GM12878 (cell line): ENCODE measurements at regions not wholly inside any gene's neighbourhood (a gene's known extent, or its start where the extent isn't known, plus 50 kb on each side); places are given as distances from the start of the nearest gene placed in this dataset.

Experiments used
- ATAC-seq: fragments of 200-7000 bp; cut with Tn5 transposase; 3 replicates; pipeline ENCODE4 v1.9.1; 2020; ENCODE audit warnings: mild to moderate bottlenecking, moderate library complexity
- BruUV-seq: library from RNA; stranded (reverse); fragments of 400-500 nt; replicated peaks from 2 replicates; lab custom pipeline; 2021; lab: Mats Ljungman, UMichigan
- CTCF ChIA-PET: fragments of 300-600 bp; sonication (Branson Sonifier 250); formaldehyde crosslinking; extraction: SDS; loops from one replicate; lab custom pipeline; 2021; ENCODE audit warnings: inconsistent platforms; lab: Yijun Ruan, JAX
- POLR2A ChIA-PET: fragments of 350-600 bp; formaldehyde crosslinking; extraction: SDS; loops from one replicate; lab custom pipeline; 2021; ENCODE audit warnings: inconsistent platforms; lab: Charles Lee
- RAD21 ChIA-PET: fragments of 300-600 bp; sonication (Branson Sonifier 250); formaldehyde crosslinking; loops from one replicate; lab custom pipeline; 2023; ENCODE audit warnings: antibody characterized with exemption; ENCODE audit not compliant: unreplicated experiment; lab: Charles Lee
- SMC1A ChIA-PET: fragments of 300-600 bp; sonication (Branson Sonifier 250); formaldehyde crosslinking; loops from one replicate; lab custom pipeline; 2023; ENCODE audit not compliant: unreplicated experiment, uncharacterized antibody; lab: Charles Lee
- DNase-seq: peaks from one replicate; pipeline ENCODE4 v3.0.0-alpha.2; 2011; ENCODE audit warnings: low read depth, low spot score
- FAIRE-seq: peaks from 3 replicates; lab custom pipeline; 2011; peaks lifted over from hg19 to GRCh38; lab: Jason Lieb, UNC
- H2AFZ ChIP-seq: 2 replicates; pipeline ENCODE4 v1.6.0; 2011; ENCODE audit warnings: low read depth, low read length, control low read depth; ENCODE audit not compliant: control insufficient read depth
- H3K27ac ChIP-seq: 2 replicates; pipeline ENCODE4 v1.5.1; 2011; ENCODE audit warnings: control low read depth; ENCODE audit not compliant: control insufficient read depth, insufficient read depth
- H3K27me3 ChIP-seq, 2 experiments: replicated peaks in 1 of 2; 2 replicates each; pipeline versions ENCODE4 v1.6.0 to v1.6.1; 2011; ENCODE audit warnings: low read length in 1 of 2; ENCODE audit not compliant: control insufficient read depth in 2 of 2, insufficient read depth in 2 of 2
- H3K36me3 ChIP-seq, 2 experiments: 2 replicates each; pipeline ENCODE4 v1.5.1; 2011; ENCODE audit warnings: low read length in 1 of 2; ENCODE audit not compliant: control insufficient read depth in 2 of 2, insufficient read depth in 2 of 2
- H3K4me1 ChIP-seq: 2 replicates; pipeline ENCODE4 v1.6.1; 2011; ENCODE audit warnings: mild to moderate bottlenecking, low read length, moderate library complexity, mixed read lengths; ENCODE audit not compliant: control insufficient read depth, insufficient read depth
- H3K4me2 ChIP-seq: 2 replicates; pipeline ENCODE4 v1.6.0; 2011; ENCODE audit warnings: control low read depth; ENCODE audit not compliant: control insufficient read depth, insufficient read depth
- H3K4me3 ChIP-seq: fragments of 200-600 bp; sonication (generic); 2 replicates; pipeline ENCODE4 v1.5.1; 2016
- H3K79me2 ChIP-seq: 2 replicates; pipeline ENCODE4 v1.6.0; 2011; ENCODE audit warnings: low read length; ENCODE audit not compliant: control insufficient read depth, insufficient read depth
- H3K9ac ChIP-seq: 2 replicates; pipeline ENCODE4 v1.8.0; 2011; ENCODE audit warnings: low read length, control low read depth, mixed read lengths; ENCODE audit not compliant: control insufficient read depth, insufficient read depth
- H3K9me3 ChIP-seq: replicated peaks from 3 replicates; pipeline ENCODE4 v1.5.1; 2011; ENCODE audit warnings: mild to moderate bottlenecking, low read length; ENCODE audit not compliant: control insufficient read depth, insufficient read depth
- H4K20me1 ChIP-seq: 2 replicates; pipeline ENCODE4 v1.6.0; 2011; ENCODE audit not compliant: control insufficient read depth, insufficient read depth
- CHD2 ChIP-seq: IDR thresholded peaks from 2 replicates; pipeline ENCODE4 v1.6.1; 2011; ENCODE audit warnings: low read depth, low read length, improper control_type of control experiment, borderline replicate concordance
- ELK1 ChIP-seq: IDR thresholded peaks from 2 replicates; pipeline ENCODE4 v1.6.1; 2012; ENCODE audit warnings: low read depth, low read length, improper control_type of control experiment
- EP300 ChIP-seq, 2 experiments: fragments of 150-350 bp in 1 of 2; IDR thresholded peaks; 2 replicates each; pipeline ENCODE4 v1.6.1; 2011 to 2012; ENCODE audit warnings: low read depth in 2 of 2, low read length in 2 of 2, borderline replicate concordance in 1 of 2, improper control_type of control experiment in 1 of 2, inconsistent platforms in 1 of 2; ENCODE audit not compliant: control insufficient read depth in 1 of 2
- JUNB ChIP-seq: IDR thresholded peaks from 2 replicates; pipeline ENCODE4 v1.6.1; 2016; ENCODE audit warnings: antibody characterized with exemption, mild to moderate bottlenecking
- MYC ChIP-seq: IDR thresholded peaks from 2 replicates; pipeline ENCODE4 v1.6.1; 2011; ENCODE audit warnings: mild to moderate bottlenecking, low read length, moderate library complexity, inconsistent platforms; ENCODE audit not compliant: insufficient read depth, insufficient replicate concordance, insufficient read length, severe bottlenecking
- NR2C1 ChIP-seq: fragments of 450-650 bp; IDR thresholded peaks from 2 replicates; pipeline ENCODE4 v1.6.1; 2017; ENCODE audit warnings: antibody characterized with exemption, mild to moderate bottlenecking, moderate library complexity
- PAX5 ChIP-seq: IDR thresholded peaks from 2 replicates; pipeline ENCODE4 v1.6.1; 2011; ENCODE audit warnings: low read depth, low read length, borderline replicate concordance
- PAX8 ChIP-seq: fragments of 450-650 bp; IDR thresholded peaks from 2 replicates; pipeline ENCODE4 v1.6.1; 2017; ENCODE audit warnings: mild to moderate bottlenecking, moderate library complexity
- RAD21 ChIP-seq: IDR thresholded peaks from 2 replicates; pipeline ENCODE4 v1.6.1; 2011; ENCODE audit warnings: mild to moderate bottlenecking, low read depth, low read length, moderate library complexity; ENCODE audit not compliant: insufficient read depth
- RUNX3 ChIP-seq: IDR thresholded peaks from 2 replicates; pipeline ENCODE4 v1.6.1; 2012; ENCODE audit warnings: low read length, inconsistent platforms
- SMAD5 ChIP-seq: IDR thresholded peaks from 2 replicates; pipeline ENCODE4 v1.6.1; 2016; ENCODE audit warnings: antibody characterized with exemption, low read depth
- SUZ12 ChIP-seq: fragments of 200-600 bp; sonication (generic); IDR thresholded peaks from one replicate; pipeline ENCODE4 v1.6.1; 2018; ENCODE audit warnings: antibody characterized with exemption, mild to moderate bottlenecking; ENCODE audit not compliant: unreplicated experiment
- ZNF217 ChIP-seq: fragments of 450-650 bp; IDR thresholded peaks from 2 replicates; pipeline ENCODE4 v1.6.1; 2017; ENCODE audit warnings: antibody characterized with exemption, mild to moderate bottlenecking
- WGBS: methylation state at CpG from one replicate; pipeline ENCODE4 v1.1.6; 2016; ENCODE audit warnings: low lambda C conversion rate; ENCODE audit not compliant: insufficient replicate concordance, insufficient coverage; ENCODE audit errors: missing lambda C conversion rate; 5-methylcytosine and 5-hydroxymethylcytosine counted together
- in situ Hi-C: fragments of 300-500 bp; cut with MboI; formaldehyde crosslinking; loops from 9 replicates; pipeline ENCODE4 v1.14.3; 2018; ENCODE audit warnings: mixed read lengths
- intact Hi-C: fragments of 100-400 bp; cut with micrococcal nuclease; formaldehyde crosslinking; loops from one replicate; pipeline ENCODE4 v1.14.2; 2022; ENCODE audit not compliant: unreplicated experiment
- TF ChIP-seq, protein P1 (sequence below): IDR thresholded peaks from 2 replicates; pipeline ENCODE4 v1.6.1; 2011; ENCODE audit warnings: mild to moderate bottlenecking, low read depth, low read length, moderate library complexity; ENCODE audit not compliant: insufficient replicate concordance
- TF ChIP-seq, protein P2 (sequence below): fragments of 450-650 bp; IDR thresholded peaks from 2 replicates; pipeline ENCODE4 v1.6.1; 2017; ENCODE audit warnings: mild to moderate bottlenecking

- CTCF ChIA-PET = no interaction called here
- POLR2A ChIA-PET = no interaction called here
- no peak overlapping the region for H3K4me2 ChIP-seq
- H3K27me3 ChIP-seq = no peaks in the 10 kb centered on the region
- TF ChIP-seq CHD2 (no peak), RUNX3 (no peak), MYC (no peak), RAD21 (no peak), PAX8 (no peak)
- TF ChIP-seq, protein P1, sequence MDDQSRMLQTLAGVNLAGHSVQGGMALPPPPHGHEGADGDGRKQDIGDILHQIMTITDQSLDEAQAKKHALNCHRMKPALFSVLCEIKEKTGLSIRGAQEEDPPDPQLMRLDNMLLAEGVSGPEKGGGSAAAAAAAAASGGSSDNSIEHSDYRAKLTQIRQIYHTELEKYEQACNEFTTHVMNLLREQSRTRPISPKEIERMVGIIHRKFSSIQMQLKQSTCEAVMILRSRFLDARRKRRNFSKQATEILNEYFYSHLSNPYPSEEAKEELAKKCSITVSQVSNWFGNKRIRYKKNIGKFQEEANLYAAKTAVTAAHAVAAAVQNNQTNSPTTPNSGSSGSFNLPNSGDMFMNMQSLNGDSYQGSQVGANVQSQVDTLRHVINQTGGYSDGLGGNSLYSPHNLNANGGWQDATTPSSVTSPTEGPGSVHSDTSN = no peak
- in situ Hi-C loops (no loop called here), intact Hi-C loops (no loop called here)
- no peak overlapping the region for H2AFZ ChIP-seq
- SMC1A ChIA-PET = no interaction called here
- H3K27ac ChIP-seq = no peak overlapping the region
- H3K4me1 ChIP-seq = no peaks in the 10 kb centered on the region
- no peaks in the 10 kb centered on the region for H3K9me3 ChIP-seq
- no peaks in the 10 kb centered on the region for H3K36me3 ChIP-seq
- ATAC-seq (no peak), FAIRE-seq (no peak), DNase-seq (no peak)
- no peak overlapping the region for H3K4me3 ChIP-seq
- no peaks in the 10 kb centered on the region for H3K79me2 ChIP-seq
- no peaks in the 10 kb centered on the region for H4K20me1 ChIP-seq
- no TSS peak for BruUV-seq
- 20% methylated on average over 1 of the region's 1 CpG for WGBS
- H3K9ac ChIP-seq = no peak overlapping the region
- RAD21 ChIA-PET = no interaction called here
These were observed 115.1 kb upstream of the CHODL start for GRCh38 chr21:18129526-18129925.

DNA sequence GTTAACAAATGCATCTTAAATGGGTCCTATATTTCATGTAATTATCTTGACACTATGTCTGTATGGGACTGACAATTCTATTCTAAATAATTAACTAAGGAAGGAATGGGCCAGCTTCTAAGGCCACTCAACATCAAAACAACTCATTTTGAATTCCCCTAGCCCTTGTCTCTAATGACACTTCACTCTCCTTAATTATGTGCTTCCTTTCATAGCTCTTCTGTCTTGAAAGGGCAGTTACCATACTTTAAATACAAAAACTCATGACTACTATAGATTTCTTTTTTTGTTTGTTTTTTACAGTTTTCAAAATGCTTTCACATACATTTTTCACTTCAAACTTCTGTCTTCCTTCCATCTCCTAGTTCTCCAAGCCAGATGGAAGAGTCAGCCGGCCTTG is 126.1 kb upstream of the CHODL start:
- no TSS peak for BruUV-seq
- Histone ChIP-seq H3K9me3 (no peaks in the 10 kb centered on the region), H4K20me1 (no peaks in the 10 kb centered on the region), H3K9ac (no peak overlapping the region), H3K27ac (no peak overlapping the region), H3K4me3 (no peak overlapping the region), H3K36me3 (no peaks in the 10 kb centered on the region), H3K79me2 (no peaks in the 10 kb centered on the region), H3K4me2 (no peak overlapping the region), H3K27me3 (no peaks in the 10 kb centered on the region), H3K4me1 (no peaks in the 10 kb centered on the region), H2AFZ (no peak overlapping the region)
- ATAC-seq (no peak), FAIRE-seq (no peak), DNase-seq (no peak)
- in situ Hi-C loops = no loop called here
- ChIA-PET RAD21 (no interaction called here), SMC1A (no interaction called here), POLR2A (no interaction called here), CTCF (interaction anchor here (0.6 kb wide), 1 partner anchor 257 kb away, joined by 3 read pairs; no protein-coding TSS in a partner anchor)
- WGBS = 0% methylated on average over 1 of the region's 1 CpG
- intact Hi-C loops = no loop called here
- TF ChIP-seq NR2C1 (no peak), ELK1 (no peak), PAX5 (no peak), EP300 (IDR thresholded peaks at IDR 0.05; ENCODE audit: borderline replicate concordance in 1 of 2, control insufficient read depth in 1 of 2, low read depth in 2 of 2, low read length in 2 of 2) (no peak), ZNF217 (no peak), JUNB (no peak), SMAD5 (no peak), SUZ12 (no peak)
- TF ChIP-seq, protein P2, sequence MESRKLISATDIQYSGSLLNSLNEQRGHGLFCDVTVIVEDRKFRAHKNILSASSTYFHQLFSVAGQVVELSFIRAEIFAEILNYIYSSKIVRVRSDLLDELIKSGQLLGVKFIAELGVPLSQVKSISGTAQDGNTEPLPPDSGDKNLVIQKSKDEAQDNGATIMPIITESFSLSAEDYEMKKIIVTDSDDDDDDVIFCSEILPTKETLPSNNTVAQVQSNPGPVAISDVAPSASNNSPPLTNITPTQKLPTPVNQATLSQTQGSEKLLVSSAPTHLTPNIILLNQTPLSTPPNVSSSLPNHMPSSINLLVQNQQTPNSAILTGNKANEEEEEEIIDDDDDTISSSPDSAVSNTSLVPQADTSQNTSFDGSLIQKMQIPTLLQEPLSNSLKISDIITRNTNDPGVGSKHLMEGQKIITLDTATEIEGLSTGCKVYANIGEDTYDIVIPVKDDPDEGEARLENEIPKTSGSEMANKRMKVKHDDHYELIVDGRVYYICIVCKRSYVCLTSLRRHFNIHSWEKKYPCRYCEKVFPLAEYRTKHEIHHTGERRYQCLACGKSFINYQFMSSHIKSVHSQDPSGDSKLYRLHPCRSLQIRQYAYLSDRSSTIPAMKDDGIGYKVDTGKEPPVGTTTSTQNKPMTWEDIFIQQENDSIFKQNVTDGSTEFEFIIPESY = no peak
